Stomach (tissue), 4 donors: ENCODE measurements at regions not wholly inside any gene's neighbourhood (a gene's known extent, or its start where the extent isn't known, plus 50 kb on each side); places are given as distances from the start of the nearest gene placed in this dataset.

ENCODE experiments used
- POLR2A ChIP-seq, 4 donors: fragments of 450-650 bp; IDR thresholded peaks; one replicate each; pipeline ENCODE4 v1.6.1; 2016; ENCODE audit warnings: antibody characterized with exemption in 4 of 4, control low read depth in 2 of 4, mild to moderate bottlenecking in 1 of 4, moderate library complexity in 1 of 4
- TF ChIP-seq, protein P1 (sequence below), 7 experiments: fragments of 450-650 bp in 4 of 7; fragments of 200-600 bp in 3 of 7; sonication (generic) in 3 of 7; IDR thresholded peaks; one replicate each; pipeline ENCODE4 v1.5.1; 2016 to 2019; ENCODE audit warnings: antibody characterized with exemption in 7 of 7, control low read depth in 2 of 7, mild to moderate bottlenecking in 1 of 7

- TF ChIP-seq, protein P1, sequence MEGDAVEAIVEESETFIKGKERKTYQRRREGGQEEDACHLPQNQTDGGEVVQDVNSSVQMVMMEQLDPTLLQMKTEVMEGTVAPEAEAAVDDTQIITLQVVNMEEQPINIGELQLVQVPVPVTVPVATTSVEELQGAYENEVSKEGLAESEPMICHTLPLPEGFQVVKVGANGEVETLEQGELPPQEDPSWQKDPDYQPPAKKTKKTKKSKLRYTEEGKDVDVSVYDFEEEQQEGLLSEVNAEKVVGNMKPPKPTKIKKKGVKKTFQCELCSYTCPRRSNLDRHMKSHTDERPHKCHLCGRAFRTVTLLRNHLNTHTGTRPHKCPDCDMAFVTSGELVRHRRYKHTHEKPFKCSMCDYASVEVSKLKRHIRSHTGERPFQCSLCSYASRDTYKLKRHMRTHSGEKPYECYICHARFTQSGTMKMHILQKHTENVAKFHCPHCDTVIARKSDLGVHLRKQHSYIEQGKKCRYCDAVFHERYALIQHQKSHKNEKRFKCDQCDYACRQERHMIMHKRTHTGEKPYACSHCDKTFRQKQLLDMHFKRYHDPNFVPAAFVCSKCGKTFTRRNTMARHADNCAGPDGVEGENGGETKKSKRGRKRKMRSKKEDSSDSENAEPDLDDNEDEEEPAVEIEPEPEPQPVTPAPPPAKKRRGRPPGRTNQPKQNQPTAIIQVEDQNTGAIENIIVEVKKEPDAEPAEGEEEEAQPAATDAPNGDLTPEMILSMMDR (IDR thresholded peaks at IDR 0.05) = no peak
- TF ChIP-seq POLR2A (IDR thresholded peaks at IDR 0.05) = no peak
These were observed 230.0 kb upstream of the EPHA4 start for GRCh38 chr2:221802089-221802488.
